ENCODE measurements at regions not wholly inside any gene's neighbourhood (a gene's known extent, or its start where the extent isn't known, plus 50 kb on each side); places are given as distances from the start of the nearest gene placed in this dataset.

DNA sequence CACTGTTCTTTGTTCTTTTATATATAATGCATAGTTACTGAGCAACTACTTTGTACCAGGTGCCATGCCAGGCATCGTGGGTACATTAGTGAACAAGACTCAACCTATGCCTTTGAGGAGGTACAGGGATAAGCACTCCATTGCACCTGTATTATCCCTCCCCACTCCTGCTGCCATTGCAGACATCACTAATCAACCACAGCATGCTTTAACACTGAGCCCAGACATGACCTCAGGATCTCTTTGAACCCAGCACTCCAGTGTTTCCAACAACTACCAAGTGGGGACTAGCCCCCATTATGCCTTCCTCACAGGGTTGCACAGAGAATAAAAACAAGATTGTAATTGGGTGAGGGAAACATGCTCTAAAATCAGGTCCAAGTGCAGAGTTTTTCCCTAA lies 60.5 kb upstream of the COL13A1 start:
- no peak for TF ChIP-seq POLR2AphosphoS5 (IDR thresholded peaks at IDR 0.05)
- TF ChIP-seq, protein P1, sequence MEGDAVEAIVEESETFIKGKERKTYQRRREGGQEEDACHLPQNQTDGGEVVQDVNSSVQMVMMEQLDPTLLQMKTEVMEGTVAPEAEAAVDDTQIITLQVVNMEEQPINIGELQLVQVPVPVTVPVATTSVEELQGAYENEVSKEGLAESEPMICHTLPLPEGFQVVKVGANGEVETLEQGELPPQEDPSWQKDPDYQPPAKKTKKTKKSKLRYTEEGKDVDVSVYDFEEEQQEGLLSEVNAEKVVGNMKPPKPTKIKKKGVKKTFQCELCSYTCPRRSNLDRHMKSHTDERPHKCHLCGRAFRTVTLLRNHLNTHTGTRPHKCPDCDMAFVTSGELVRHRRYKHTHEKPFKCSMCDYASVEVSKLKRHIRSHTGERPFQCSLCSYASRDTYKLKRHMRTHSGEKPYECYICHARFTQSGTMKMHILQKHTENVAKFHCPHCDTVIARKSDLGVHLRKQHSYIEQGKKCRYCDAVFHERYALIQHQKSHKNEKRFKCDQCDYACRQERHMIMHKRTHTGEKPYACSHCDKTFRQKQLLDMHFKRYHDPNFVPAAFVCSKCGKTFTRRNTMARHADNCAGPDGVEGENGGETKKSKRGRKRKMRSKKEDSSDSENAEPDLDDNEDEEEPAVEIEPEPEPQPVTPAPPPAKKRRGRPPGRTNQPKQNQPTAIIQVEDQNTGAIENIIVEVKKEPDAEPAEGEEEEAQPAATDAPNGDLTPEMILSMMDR (IDR thresholded peaks at IDR 0.05 in 8 of 11, conservative IDR thresholded peaks at IDR 0.05 in 3 of 11), result no peak
- no peak for TF ChIP-seq POLR2A (IDR thresholded peaks at IDR 0.05)
